ENCODE measurements at regions not wholly inside any gene's neighbourhood (a gene's known extent, or its start where the extent isn't known, plus 50 kb on each side); places are given as distances from the start of the nearest gene placed in this dataset.

- no peak for TF ChIP-seq CTCF (IDR thresholded peaks at IDR 0.05; ENCODE audit: borderline replicate concordance, extremely low read depth, low read length, poor library complexity, severe bottlenecking)
- TF ChIP-seq EZH2 (IDR thresholded peaks at IDR 0.05; ENCODE audit: borderline replicate concordance, low read depth, low read length, severe bottlenecking) = no peak
Measured at GRCh38 chr3:127095774-127096173, 97.2 kb upstream of the PRR23E start.
